ENCODE measurements at regions not wholly inside any gene's neighbourhood (a gene's known extent, or its start where the extent isn't known, plus 50 kb on each side); places are given as distances from the start of the nearest gene placed in this dataset.

GRCh38 chr15:29917600-29918597 lies 95.6 kb upstream of the TJP1 start:
- Histone ChIP-seq H3K4me1 (ENCODE audit: control insufficient read depth, insufficient read depth, low read length) (peaks cover 2% of the 10 kb centered on the region; the same call in 1 of the 2 replicates), H3K36me3 (ENCODE audit: control insufficient read depth, insufficient read depth, low read length) (no peaks in the 10 kb centered on the region), H3K27ac (ENCODE audit: low read length) (no peak overlapping the region), H3K27me3 (ENCODE audit: control insufficient read depth, insufficient read depth, low read length) (no peaks in the 10 kb centered on the region), H3K4me3 (ENCODE audit: low read length) (no peak overlapping the region), H3K9me3 (ENCODE audit: control insufficient read depth, insufficient read depth, low read length) (no peaks in the 10 kb centered on the region)
- no peak for DNase-seq (ENCODE audit: low read depth, low spot score)
- WGBS (ENCODE audit: insufficient coverage, insufficient read length), result no CpG with 5 or more reads among the region's 11 CpGs

- no peaks in the 10 kb centered on the region for H3K4me1 ChIP-seq (ENCODE audit: control insufficient read depth, insufficient read depth, low read length)
- DNase-seq (ENCODE audit: low read depth, low spot score), result no peak
- no peak overlapping the region for H3K4me3 ChIP-seq (ENCODE audit: low read length)
- H3K36me3 ChIP-seq (ENCODE audit: control insufficient read depth, insufficient read depth, low read length), result no peaks in the 10 kb centered on the region
- H3K27me3 ChIP-seq (ENCODE audit: control insufficient read depth, insufficient read depth, low read length), result no peaks in the 10 kb centered on the region
- WGBS (ENCODE audit: insufficient coverage, insufficient read length), result no CpG with 5 or more reads among the region's 7 CpGs
- H3K27ac ChIP-seq (ENCODE audit: low read length), result no peak overlapping the region
- H3K9me3 ChIP-seq (ENCODE audit: control insufficient read depth, insufficient read depth, low read length), result no peaks in the 10 kb centered on the region
Observed at GRCh38 chr15:29914511-29914926, 92.3 kb upstream of the TJP1 start.

GRCh38 chr15:29913528-29914135 lies 91.4 kb upstream of the TJP1 start:
- Histone ChIP-seq H3K4me1 (ENCODE audit: control insufficient read depth, insufficient read depth, low read length) (no peaks in the 10 kb centered on the region), H3K27me3 (ENCODE audit: control insufficient read depth, insufficient read depth, low read length) (no peaks in the 10 kb centered on the region), H3K9me3 (ENCODE audit: control insufficient read depth, insufficient read depth, low read length) (no peaks in the 10 kb centered on the region), H3K27ac (ENCODE audit: low read length) (no peak overlapping the region), H3K4me3 (ENCODE audit: low read length) (no peak overlapping the region), H3K36me3 (ENCODE audit: control insufficient read depth, insufficient read depth, low read length) (no peaks in the 10 kb centered on the region)
- no CpG with 5 or more reads among the region's 4 CpGs for whole genome bisulfite sequencing (ENCODE audit: insufficient coverage, insufficient read length)
- no peak for DNase-seq (ENCODE audit: low read depth, low spot score)

- H3K36me3 ChIP-seq (ENCODE audit: control insufficient read depth, insufficient read depth, low read length), result no peaks in the 10 kb centered on the region
- WGBS (ENCODE audit: insufficient coverage, insufficient read length), result no CpG with 5 or more reads among the region's 3 CpGs
- DNase-seq (ENCODE audit: low read depth, low spot score), result no peak
- H3K9me3 ChIP-seq (ENCODE audit: control insufficient read depth, insufficient read depth, low read length), result no peaks in the 10 kb centered on the region
- H3K4me3 ChIP-seq (ENCODE audit: low read length), result no peak overlapping the region
- H3K27ac ChIP-seq (ENCODE audit: low read length), result no peak overlapping the region
- H3K4me1 ChIP-seq (ENCODE audit: control insufficient read depth, insufficient read depth, low read length), result no peaks in the 10 kb centered on the region
- H3K27me3 ChIP-seq (ENCODE audit: control insufficient read depth, insufficient read depth, low read length), result no peaks in the 10 kb centered on the region
Observed at GRCh38 chr15:29911705-29912104, 89.4 kb upstream of the TJP1 start.

DNA sequence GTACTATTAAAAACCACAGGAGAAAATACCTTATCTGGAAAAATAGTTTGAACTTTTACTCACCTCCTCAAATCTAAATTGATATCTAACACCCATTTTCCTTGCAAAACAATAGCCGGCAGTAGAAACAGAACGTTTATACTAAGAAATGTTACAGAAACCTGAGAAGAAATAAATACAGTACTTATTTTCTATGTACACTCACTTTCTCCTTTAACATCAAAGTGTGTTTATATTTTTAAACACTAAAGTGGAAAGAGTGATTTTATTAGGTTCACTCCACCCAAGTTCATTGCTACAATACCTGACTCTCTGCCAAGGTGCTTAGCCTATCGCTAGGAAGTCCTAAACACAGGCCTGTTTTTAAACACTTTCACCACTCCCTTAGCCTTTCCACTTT lies 87.8 kb upstream of the TJP1 start:
- Histone ChIP-seq H3K4me3 (ENCODE audit: low read length) (no peak overlapping the region), H3K4me1 (ENCODE audit: control insufficient read depth, insufficient read depth, low read length) (no peaks in the 10 kb centered on the region), H3K27ac (ENCODE audit: low read length) (no peak overlapping the region), H3K36me3 (ENCODE audit: control insufficient read depth, insufficient read depth, low read length) (no peaks in the 10 kb centered on the region), H3K9me3 (ENCODE audit: control insufficient read depth, insufficient read depth, low read length) (no peaks in the 10 kb centered on the region), H3K27me3 (ENCODE audit: control insufficient read depth, insufficient read depth, low read length) (no peaks in the 10 kb centered on the region)
- DNase-seq (ENCODE audit: low read depth, low spot score), result no peak
- WGBS (ENCODE audit: insufficient coverage, insufficient read length), result no CpG with 5 or more reads among the region's 3 CpGs

GRCh38 chr15:29904757-29905417 lies 82.6 kb upstream of the TJP1 start:
- Histone ChIP-seq H3K36me3 (ENCODE audit: control insufficient read depth, insufficient read depth, low read length) (no peaks in the 10 kb centered on the region), H3K9me3 (ENCODE audit: control insufficient read depth, insufficient read depth, low read length) (no peaks in the 10 kb centered on the region), H3K27ac (ENCODE audit: low read length) (no peak overlapping the region), H3K4me3 (ENCODE audit: low read length) (no peak overlapping the region), H3K4me1 (ENCODE audit: control insufficient read depth, insufficient read depth, low read length) (peaks cover 1% of the 10 kb centered on the region; the same call in 1 of the 2 replicates), H3K27me3 (ENCODE audit: control insufficient read depth, insufficient read depth, low read length) (no peaks in the 10 kb centered on the region)
- WGBS (ENCODE audit: insufficient coverage, insufficient read length), result no CpG with 5 or more reads among the region's 4 CpGs
- no peak for DNase-seq (ENCODE audit: low read depth, low spot score)

GRCh38 chr15:29903785-29904464 lies 81.7 kb upstream of the TJP1 start:
- Histone ChIP-seq H3K27ac (ENCODE audit: low read length) (no peak overlapping the region), H3K27me3 (ENCODE audit: control insufficient read depth, insufficient read depth, low read length) (no peaks in the 10 kb centered on the region), H3K9me3 (ENCODE audit: control insufficient read depth, insufficient read depth, low read length) (no peaks in the 10 kb centered on the region), H3K4me1 (ENCODE audit: control insufficient read depth, insufficient read depth, low read length) (peaks cover 1% of the 10 kb centered on the region; the same call in 1 of the 2 replicates), H3K36me3 (ENCODE audit: control insufficient read depth, insufficient read depth, low read length) (no peaks in the 10 kb centered on the region), H3K4me3 (ENCODE audit: low read length) (no peak overlapping the region)
- WGBS (ENCODE audit: insufficient coverage, insufficient read length), result no CpG with 5 or more reads among the region's 6 CpGs
- no peak for DNase-seq (ENCODE audit: low read depth, low spot score)

DNA sequence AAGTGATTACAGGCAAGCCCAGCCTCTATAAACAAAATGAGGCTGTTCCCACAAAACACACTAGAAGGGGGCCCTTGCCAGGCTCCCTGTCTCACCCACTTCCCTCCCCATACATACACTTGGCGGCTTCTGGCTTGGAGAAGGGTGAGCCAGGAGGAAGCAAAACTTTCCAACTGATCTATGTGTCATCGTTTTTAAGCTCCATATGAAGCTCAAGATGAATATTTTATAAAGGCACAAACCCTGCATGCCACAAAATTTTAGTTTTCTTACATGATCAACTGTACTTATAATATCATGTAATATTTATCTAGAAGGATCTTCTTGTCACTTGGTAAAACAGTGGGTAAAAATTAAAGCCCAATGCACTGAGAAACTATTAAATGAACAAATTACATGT lies 80.8 kb upstream of the TJP1 start:
- WGBS (ENCODE audit: insufficient coverage, insufficient read length), result no CpG with 5 or more reads among the region's 2 CpGs
- H3K4me3 ChIP-seq (ENCODE audit: low read length), result no peak overlapping the region
- no peak for DNase-seq (ENCODE audit: low read depth, low spot score)

DNA sequence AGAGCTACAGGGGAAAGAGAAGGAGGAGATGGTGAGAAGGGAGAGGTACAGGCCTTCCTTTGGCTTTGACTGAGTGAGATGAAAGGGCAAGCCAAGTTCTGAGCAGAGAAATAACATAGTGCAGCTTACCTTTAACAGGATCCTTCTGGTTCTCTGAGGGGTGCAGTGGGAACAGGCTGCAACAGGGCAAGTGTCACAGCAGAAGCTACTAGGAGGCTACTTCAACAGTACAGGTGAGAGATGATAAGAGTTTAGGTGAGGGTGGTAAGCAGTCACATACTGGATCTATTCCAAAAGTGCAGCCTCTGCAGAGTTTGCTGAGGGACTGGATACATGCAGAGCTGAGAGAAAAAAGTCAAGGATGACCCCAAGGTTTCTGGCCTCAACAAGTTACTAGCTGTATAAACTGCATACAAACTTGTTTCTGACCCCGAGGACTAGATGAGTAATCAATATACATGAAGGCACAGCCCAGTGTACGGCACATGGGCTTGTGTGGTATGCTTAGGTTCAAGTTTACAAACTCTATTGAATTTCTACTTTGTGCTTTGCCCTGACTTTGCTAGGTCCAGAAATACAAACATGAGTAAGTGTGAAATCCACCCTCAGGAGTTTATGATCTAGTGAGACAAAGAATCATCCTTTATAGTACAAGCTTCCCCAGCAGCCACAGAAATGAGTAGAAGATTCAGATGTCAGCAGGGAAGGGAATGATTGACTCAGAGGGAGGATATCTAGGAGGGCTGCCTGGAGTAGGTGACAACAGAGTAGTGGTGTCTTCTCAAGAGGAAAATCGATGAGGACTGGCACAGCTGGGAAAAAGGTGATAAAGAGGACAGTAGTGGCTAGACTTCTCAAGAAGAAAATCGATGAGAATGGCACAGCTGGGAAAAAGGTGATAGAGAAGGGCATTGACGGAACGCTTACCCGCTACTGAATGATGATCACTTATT lies 78.2 kb upstream of the TJP1 start:
- H3K9me3 ChIP-seq (ENCODE audit: control insufficient read depth, insufficient read depth, low read length), result no peaks in the 10 kb centered on the region
- no peak overlapping the region for H3K27ac ChIP-seq (ENCODE audit: low read length)
- H3K36me3 ChIP-seq (ENCODE audit: control insufficient read depth, insufficient read depth, low read length), result no peaks in the 10 kb centered on the region
- no peak overlapping the region for H3K4me3 ChIP-seq (ENCODE audit: low read length)
- no CpG with 5 or more reads among the region's 7 CpGs for WGBS (ENCODE audit: insufficient coverage, insufficient read length)
- no peak for DNase-seq (ENCODE audit: low read depth, low spot score)
- no peaks in the 10 kb centered on the region for H3K27me3 ChIP-seq (ENCODE audit: control insufficient read depth, insufficient read depth, low read length)
- peaks cover 1% of the 10 kb centered on the region; the same call in 1 of the 2 replicates for H3K4me1 ChIP-seq (ENCODE audit: control insufficient read depth, insufficient read depth, low read length)

More for the DNA sequence above, 80.8 kb upstream of the TJP1 start:
- Histone ChIP-seq H3K4me1 (ENCODE audit: control insufficient read depth, insufficient read depth, low read length) (peaks cover 1% of the 10 kb centered on the region; the same call in 1 of the 2 replicates), H3K36me3 (ENCODE audit: control insufficient read depth, insufficient read depth, low read length) (no peaks in the 10 kb centered on the region), H3K27ac (ENCODE audit: low read length) (no peak overlapping the region), H3K27me3 (ENCODE audit: control insufficient read depth, insufficient read depth, low read length) (no peaks in the 10 kb centered on the region), H3K9me3 (ENCODE audit: control insufficient read depth, insufficient read depth, low read length) (no peaks in the 10 kb centered on the region)

Measured in iPS DF 6.9 (cell line).